A549 (cell line): ENCODE measurements at regions not wholly inside any gene's neighbourhood (a gene's known extent, or its start where the extent isn't known, plus 50 kb on each side); places are given as distances from the start of the nearest gene placed in this dataset.

Source experiments
- ATAC-seq, 2 experiments: fragments of 200-7000 bp in 1 of 2; fragments of >200 bp in 1 of 2; cut with Nextera tagmentation in 1 of 2; cut with Tn5 transposase in 1 of 2; 3 replicates each; pipeline versions ENCODE4 v1.8.0 to v1.9.1; 2018 to 2020; ENCODE audit warnings: mild to moderate bottlenecking in 1 of 2, moderate library complexity in 1 of 2
- CTCF ChIA-PET: fragments of 300-600 bp; sonication (Branson Sonifier 250); formaldehyde crosslinking; extraction: SDS; loops from one replicate; lab custom pipeline; 2021; ENCODE audit warnings: antibody characterized with exemption, inconsistent platforms; lab: Yijun Ruan, JAX
- POLR2A ChIA-PET: fragments of 350-600 bp; formaldehyde crosslinking; extraction: SDS; loops from one replicate; lab custom pipeline; 2021; ENCODE audit warnings: antibody characterized with exemption, inconsistent platforms; lab: Yijun Ruan, JAX
- DNase-seq, 2 experiments: peaks; one replicate each; pipeline versions ENCODE4 v3.0.0 to v3.0.0-alpha.2; 2011 to 2016; ENCODE audit warnings: low read depth in 1 of 2, low spot score in 1 of 2
- FAIRE-seq: peaks from 2 replicates; lab custom pipeline; 2011; peaks lifted over from hg19 to GRCh38; lab: Jason Lieb, UNC
- H3K27ac ChIP-seq, 2 experiments: fragments of >200 bp; sonication (Bioruptor Twin); formaldehyde crosslinking; 3 replicates each; pipeline ENCODE4 v1.5.1; 2016 to 2017
- H3K4me1 ChIP-seq: fragments of >200 bp; sonication (Bioruptor Twin); formaldehyde crosslinking; 3 replicates; pipeline ENCODE4 v1.6.1; 2016
- H3K4me2 ChIP-seq: fragments of >200 bp; sonication (Bioruptor Twin); formaldehyde crosslinking; 3 replicates; pipeline ENCODE4 v1.6.1; 2016
- H3K4me3 ChIP-seq: fragments of >200 bp; sonication (Bioruptor Twin); formaldehyde crosslinking; 3 replicates; pipeline ENCODE4 v1.5.1; 2016
- H3K9me3 ChIP-seq: fragments of >200 bp; sonication (Bioruptor Twin); formaldehyde crosslinking; 3 replicates; pipeline ENCODE4 v1.6.1; 2016
- BCL3 ChIP-seq: fragments of >200 bp; sonication (Bioruptor Twin); formaldehyde crosslinking; IDR thresholded peaks from 3 replicates; pipeline ENCODE4 v1.6.1; 2016
- BHLHE40 ChIP-seq: IDR thresholded peaks from 2 replicates; pipeline ENCODE4 v1.6.1; 2012; ENCODE audit warnings: low read depth, low read length, inconsistent platforms
- CBX8 ChIP-seq: fragments of 200-600 bp; sonication (generic); IDR thresholded peaks from 2 replicates; pipeline ENCODE4 v1.6.1; 2016
- CHD2 ChIP-seq: fragments of 150-350 bp; IDR thresholded peaks from 2 replicates; pipeline ENCODE4 v1.6.1; 2014; ENCODE audit warnings: low read length; ENCODE audit not compliant: partially characterized antibody
- CHD4 ChIP-seq: fragments of 200-600 bp; sonication (generic); IDR thresholded peaks from 2 replicates; pipeline ENCODE4 v1.6.1; 2016; ENCODE audit warnings: antibody characterized with exemption, mild to moderate bottlenecking, borderline replicate concordance
- E2F6 ChIP-seq: IDR thresholded peaks from 2 replicates; pipeline ENCODE4 v1.6.1; 2012; ENCODE audit warnings: low read depth, borderline replicate concordance
- EHF ChIP-seq: fragments of 250-450 bp; sonication (Bioruptor Pico); IDR thresholded peaks from 2 replicates; pipeline ENCODE4 v1.5.0; 2020; ENCODE audit warnings: mild to moderate bottlenecking
- EHMT2 ChIP-seq: fragments of 200-600 bp; sonication (generic); IDR thresholded peaks from 2 replicates; pipeline ENCODE4 v1.6.1; 2016; ENCODE audit warnings: antibody characterized with exemption, low read depth, mild to moderate bottlenecking, moderate library complexity
- ESRRA ChIP-seq: fragments of 150-350 bp; IDR thresholded peaks from 2 replicates; pipeline ENCODE4 v1.6.1; 2014; ENCODE audit warnings: mild to moderate bottlenecking, low read length, borderline replicate concordance
- FOSB ChIP-seq: fragments of 250-450 bp; sonication (Bioruptor Pico); IDR thresholded peaks from 2 replicates; pipeline ENCODE4 v1.5.0; 2020; ENCODE audit warnings: mild to moderate bottlenecking, moderate library complexity
- FOSL2 ChIP-seq, 2 experiments: fragments of 450-650 bp in 1 of 2; fragments of >200 bp in 1 of 2; sonication (Bioruptor Twin) in 1 of 2; formaldehyde crosslinking; IDR thresholded peaks; 2 replicates each; pipeline versions ENCODE4 v1.5.0 to v1.6.1; 2016 to 2020; ENCODE audit warnings: mild to moderate bottlenecking in 1 of 2, moderate library complexity in 1 of 2
- FOXS1 ChIP-seq: fragments of 250-450 bp; sonication (Bioruptor Pico); IDR thresholded peaks from 2 replicates; pipeline ENCODE4 v1.5.0; 2020; ENCODE audit warnings: mild to moderate bottlenecking, moderate library complexity
- GATA3 ChIP-seq: IDR thresholded peaks from 2 replicates; pipeline ENCODE4 v1.6.1; 2012; ENCODE audit warnings: borderline replicate concordance
- HEYL ChIP-seq: fragments of 250-450 bp; sonication (Bioruptor Pico); IDR thresholded peaks from 2 replicates; pipeline ENCODE4 v1.8.0; 2021; ENCODE audit warnings: mild to moderate bottlenecking, moderate library complexity
- HOXB13 ChIP-seq: fragments of 250-450 bp; sonication (Bioruptor Pico); IDR thresholded peaks from 2 replicates; pipeline ENCODE4 v1.5.0; 2020; ENCODE audit warnings: low read depth, mild to moderate bottlenecking, moderate library complexity
- JUN ChIP-seq, 2 experiments: fragments of >200 bp; sonication (Bioruptor Twin); formaldehyde crosslinking; IDR thresholded peaks; 2 replicates in 1 of 2; 3 replicates in 1 of 2; pipeline ENCODE4 v1.6.1; 2016 to 2017
- JUNB ChIP-seq: fragments of >200 bp; sonication (Bioruptor Twin); formaldehyde crosslinking; IDR thresholded peaks from 2 replicates; pipeline ENCODE4 v1.6.1; 2016
- KDM5A ChIP-seq: fragments of 200-600 bp; sonication (generic); IDR thresholded peaks from 2 replicates; pipeline ENCODE4 v1.6.1; 2016; ENCODE audit warnings: antibody characterized with exemption, mild to moderate bottlenecking
- MAZ ChIP-seq: fragments of 150-350 bp; IDR thresholded peaks from 2 replicates; pipeline ENCODE4 v1.6.1; 2014; ENCODE audit warnings: antibody characterized with exemption, low read depth, low read length, borderline replicate concordance
- NFE2L2 ChIP-seq: fragments of 150-350 bp; conservative IDR thresholded peaks from 2 replicates; pipeline ENCODE4 v1.6.1; 2014; ENCODE audit warnings: low read length
- PBX3 ChIP-seq: IDR thresholded peaks from 2 replicates; pipeline ENCODE4 v1.6.1; 2012
- POLR2A ChIP-seq: IDR thresholded peaks from 2 replicates; pipeline ENCODE4 v1.6.1; 2012; ENCODE audit warnings: mild to moderate bottlenecking, low read length
- POLR2AphosphoS2 ChIP-seq: conservative IDR thresholded peaks from 2 replicates; pipeline ENCODE4 v1.6.1; 2012; ENCODE audit warnings: low read length, improper control_type of control experiment, inconsistent platforms
- RARB ChIP-seq: fragments of 250-450 bp; sonication (Bioruptor Pico); IDR thresholded peaks from 2 replicates; pipeline ENCODE4 v1.8.0; 2021; ENCODE audit warnings: mild to moderate bottlenecking, moderate library complexity
- RCOR1 ChIP-seq: fragments of 150-350 bp; IDR thresholded peaks from 2 replicates; pipeline ENCODE4 v1.6.1; 2014; ENCODE audit warnings: antibody characterized with exemption, low read length, low read depth
- RFX5 ChIP-seq: fragments of 450-650 bp; IDR thresholded peaks from 2 replicates; pipeline ENCODE4 v1.7.1; 2014; ENCODE audit warnings: antibody characterized with exemption, mild to moderate bottlenecking, moderate library complexity
- RNF2 ChIP-seq: fragments of 200-600 bp; sonication (generic); IDR thresholded peaks from 2 replicates; pipeline ENCODE4 v1.6.1; 2016; ENCODE audit warnings: low read depth, mild to moderate bottlenecking, antibody characterized with exemption, moderate library complexity, borderline replicate concordance
- SREBF2 ChIP-seq: fragments of 450-650 bp; IDR thresholded peaks from 2 replicates; pipeline ENCODE4 v1.6.1; 2014; ENCODE audit warnings: mild to moderate bottlenecking, moderate library complexity
- TFCP2L1 ChIP-seq: fragments of 250-450 bp; sonication (Bioruptor Pico); IDR thresholded peaks from 2 replicates; pipeline ENCODE4 v1.5.0; 2021; ENCODE audit warnings: mild to moderate bottlenecking
- TP53 ChIP-seq: fragments of 250-450 bp; sonication (Bioruptor Pico); IDR thresholded peaks from 2 replicates; pipeline ENCODE4 v1.5.0; 2021; ENCODE audit warnings: mild to moderate bottlenecking, moderate library complexity
- USF2 ChIP-seq: fragments of 450-650 bp; IDR thresholded peaks from 2 replicates; pipeline ENCODE4 v1.6.1; 2014; ENCODE audit warnings: antibody characterized with exemption
- ZSCAN20 ChIP-seq: fragments of 250-450 bp; sonication (Bioruptor Pico); IDR thresholded peaks from 2 replicates; pipeline ENCODE4 v1.8.0; 2022; ENCODE audit warnings: mild to moderate bottlenecking, moderate library complexity
- WGBS: methylation state at CpG from one replicate; pipeline ENCODE4 v1.1.6; 2017; ENCODE audit errors: missing lambda C conversion rate; 5-methylcytosine and 5-hydroxymethylcytosine counted together
- TF ChIP-seq, protein P1 (sequence below): fragments of >200 bp; sonication (Bioruptor Twin); formaldehyde crosslinking; IDR thresholded peaks from 2 replicates; pipeline ENCODE4 v1.6.1; 2016
- TF ChIP-seq, protein P2 (sequence below): IDR thresholded peaks from 2 replicates; pipeline ENCODE4 v1.6.1; 2012
- TF ChIP-seq, protein P3 (sequence below): fragments of 250-450 bp; sonication (Bioruptor Pico); IDR thresholded peaks from 2 replicates; pipeline ENCODE4 v1.5.0; 2020; ENCODE audit warnings: low read depth, mild to moderate bottlenecking, moderate library complexity
- TF ChIP-seq, protein P4 (sequence below): fragments of 150-350 bp; IDR thresholded peaks from 2 replicates; pipeline ENCODE4 v1.6.1; 2014; ENCODE audit warnings: low read depth, mild to moderate bottlenecking, low read length

DNA sequence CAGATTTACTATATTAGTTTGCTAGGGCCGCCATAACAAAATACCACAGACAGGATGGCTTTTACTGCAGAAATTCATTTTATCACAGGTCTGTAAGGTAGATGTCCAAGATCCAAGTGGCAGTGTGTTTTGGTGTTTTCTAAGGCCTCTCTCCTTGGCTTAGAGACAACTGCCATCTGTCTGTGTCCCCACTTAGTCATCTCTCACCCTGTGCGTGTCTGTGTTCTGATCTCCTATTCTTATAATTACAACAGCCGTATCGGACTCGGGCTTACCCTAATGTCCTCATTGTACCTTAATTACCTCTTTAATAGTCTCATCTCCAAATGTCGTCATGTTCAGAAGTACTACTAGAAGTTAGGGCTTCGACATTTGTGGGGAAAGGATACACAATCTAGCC lies 362.3 kb upstream of the CDH19 start (continued):
- TF ChIP-seq, protein P1, sequence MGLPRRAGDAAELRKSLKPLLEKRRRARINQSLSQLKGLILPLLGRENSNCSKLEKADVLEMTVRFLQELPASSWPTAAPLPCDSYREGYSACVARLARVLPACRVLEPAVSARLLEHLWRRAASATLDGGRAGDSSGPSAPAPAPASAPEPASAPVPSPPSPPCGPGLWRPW, result no peak
- TF ChIP-seq EHMT2, result no peak
- TF ChIP-seq CBX8, result no peak
- TF ChIP-seq SREBF2, result no peak

- DNase-seq (no peak), FAIRE-seq (no peak), ATAC-seq (no peak)
- no peak overlapping the region for H3K27ac ChIP-seq
- H3K4me2 ChIP-seq, result no peak overlapping the region
- 10% methylated on average over 2 of the region's 2 CpGs for whole genome bisulfite sequencing
- H3K9me3 ChIP-seq, result no peaks in the 10 kb centered on the region
- H3K4me3 ChIP-seq, result no peak overlapping the region
- ChIA-PET CTCF (no interaction called here), POLR2A (no interaction called here)
- no peaks in the 10 kb centered on the region for H3K4me1 ChIP-seq
- TF ChIP-seq FOXS1 (no peak), USF2 (no peak), ESRRA (no peak), RFX5 (no peak), NFE2L2 (no peak), RCOR1 (no peak), TFCP2L1 (CRISPR knock-in tag) (no peak), GATA3 (no peak), RARB (no peak), JUN (IDR thresholded peaks at IDR 0.05) (no peak), BHLHE40 (no peak), CHD2 (no peak), MAZ (no peak), PBX3 (no peak), HOXB13 (CRISPR knock-in tag) (no peak), EHF (CRISPR knock-in tag) (no peak), ZSCAN20 (CRISPR knock-in tag) (no peak)
- TF ChIP-seq, protein P2, sequence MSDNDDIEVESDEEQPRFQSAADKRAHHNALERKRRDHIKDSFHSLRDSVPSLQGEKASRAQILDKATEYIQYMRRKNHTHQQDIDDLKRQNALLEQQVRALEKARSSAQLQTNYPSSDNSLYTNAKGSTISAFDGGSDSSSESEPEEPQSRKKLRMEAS, result no peak
These were observed 354.4 kb upstream of the CDH19 start for GRCh38 chr18:66958309-66958708.

DNA sequence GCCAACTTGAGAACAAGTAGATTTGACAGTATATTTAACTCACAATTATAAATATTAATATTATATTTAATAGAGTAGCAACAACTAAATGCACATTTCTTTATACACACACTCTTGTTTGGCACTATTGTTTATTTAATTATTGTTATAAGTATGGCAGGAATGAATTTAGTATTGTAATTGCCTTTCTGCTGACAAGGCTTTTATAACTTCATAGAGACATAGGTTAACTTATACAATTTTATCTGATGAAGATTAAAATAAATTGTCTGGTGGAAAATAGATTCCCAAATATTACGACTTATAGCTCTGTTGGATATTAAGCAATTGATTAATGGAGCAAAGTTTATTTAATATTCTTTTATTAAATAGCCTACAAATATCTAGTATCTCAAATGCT lies 347.9 kb upstream of the CDH19 start:
- Histone ChIP-seq H3K27ac (no peak overlapping the region), H3K9me3 (no peaks in the 10 kb centered on the region), H3K4me1 (no peaks in the 10 kb centered on the region), H3K4me2 (no peak overlapping the region), H3K4me3 (no peak overlapping the region)
- ChIA-PET POLR2A (no interaction called here), CTCF (no interaction called here)
- WGBS, result 13% methylated on average over 1 of the region's 1 CpG
- DNase-seq, result no peak
- no peak for FAIRE-seq
- no peak for ATAC-seq
- TF ChIP-seq RNF2 (no peak), POLR2AphosphoS2 (no peak), JUNB (no peak), JUN (IDR thresholded peaks at IDR 0.05) (no peak), CHD4 (no peak), POLR2A (no peak), E2F6 (no peak), FOSL2 (IDR thresholded peaks at IDR 0.05) (no peak), FOSL2 (CRISPR knock-in tag; IDR thresholded peaks at IDR 0.05) (no peak), BCL3 (no peak), HEYL (CRISPR knock-in tag) (no peak), FOSB (CRISPR knock-in tag) (no peak), KDM5A (no peak), TP53 (CRISPR knock-in tag) (no peak)
- TF ChIP-seq, protein P3, sequence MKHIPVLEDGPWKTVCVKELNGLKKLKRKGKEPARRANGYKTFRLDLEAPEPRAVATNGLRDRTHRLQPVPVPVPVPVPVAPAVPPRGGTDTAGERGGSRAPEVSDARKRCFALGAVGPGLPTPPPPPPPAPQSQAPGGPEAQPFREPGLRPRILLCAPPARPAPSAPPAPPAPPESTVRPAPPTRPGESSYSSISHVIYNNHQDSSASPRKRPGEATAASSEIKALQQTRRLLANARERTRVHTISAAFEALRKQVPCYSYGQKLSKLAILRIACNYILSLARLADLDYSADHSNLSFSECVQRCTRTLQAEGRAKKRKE (CRISPR knock-in tag), result no peak
- TF ChIP-seq, protein P4, sequence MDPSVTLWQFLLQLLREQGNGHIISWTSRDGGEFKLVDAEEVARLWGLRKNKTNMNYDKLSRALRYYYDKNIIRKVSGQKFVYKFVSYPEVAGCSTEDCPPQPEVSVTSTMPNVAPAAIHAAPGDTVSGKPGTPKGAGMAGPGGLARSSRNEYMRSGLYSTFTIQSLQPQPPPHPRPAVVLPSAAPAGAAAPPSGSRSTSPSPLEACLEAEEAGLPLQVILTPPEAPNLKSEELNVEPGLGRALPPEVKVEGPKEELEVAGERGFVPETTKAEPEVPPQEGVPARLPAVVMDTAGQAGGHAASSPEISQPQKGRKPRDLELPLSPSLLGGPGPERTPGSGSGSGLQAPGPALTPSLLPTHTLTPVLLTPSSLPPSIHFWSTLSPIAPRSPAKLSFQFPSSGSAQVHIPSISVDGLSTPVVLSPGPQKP, result no peak
